Fibroblast of skin of scalp (primary cell): ENCODE measurements at regions not wholly inside any gene's neighbourhood (a gene's known extent, or its start where the extent isn't known, plus 50 kb on each side); places are given as distances from the start of the nearest gene placed in this dataset.

Source experiments
- DNase-seq: peaks from one replicate; pipeline ENCODE4 v3.0.0-alpha.2; 2013

- peak; percentile 49 for DNase-seq
These were observed 1242.2 kb upstream of the MIR17HG start for GRCh38 chr13:90105276-90105675.

GRCh38 chr13:90105849-90106496 is 1241.5 kb upstream of the MIR17HG start:
- DNase-seq: peak; percentile 68

GRCh38 chr13:90107661-90108060 is 1239.8 kb upstream of the MIR17HG start:
- DNase-seq: no peak

GRCh38 chr13:90108547-90108946 is 1238.9 kb upstream of the MIR17HG start:
- peak; percentile 15 for DNase-seq

- no peak for DNase-seq
These were observed 1231.4 kb upstream of the MIR17HG start for GRCh38 chr13:90116121-90116520.

GRCh38 chr13:90118467-90119071 is 1228.9 kb upstream of the MIR17HG start:
- no peak for DNase-seq

- DNase-seq: no peak
These were observed 1227.5 kb upstream of the MIR17HG start for GRCh38 chr13:90120026-90120425.

GRCh38 chr13:90121784-90122183 is 1225.7 kb upstream of the MIR17HG start:
- no peak for DNase-seq

- DNase-seq: no peak
These were observed 1225.0 kb upstream of the MIR17HG start for GRCh38 chr13:90122531-90122930.

GRCh38 chr13:90135558-90135957 is 1211.9 kb upstream of the MIR17HG start:
- no peak for DNase-seq

- no peak for DNase-seq
These were observed 1205.2 kb upstream of the MIR17HG start for GRCh38 chr13:90142251-90142650.

- DNase-seq: no peak
These were observed 1193.1 kb upstream of the MIR17HG start for GRCh38 chr13:90154311-90154960.

GRCh38 chr13:90156390-90156789 is 1191.1 kb upstream of the MIR17HG start:
- no peak for DNase-seq

- DNase-seq: no peak
These were observed 1178.5 kb upstream of the MIR17HG start for GRCh38 chr13:90168953-90169352.

- no peak for DNase-seq
These were observed 1177.3 kb upstream of the MIR17HG start for GRCh38 chr13:90170208-90170607.

- peak; percentile 1 for DNase-seq
These were observed 1175.8 kb upstream of the MIR17HG start for GRCh38 chr13:90171649-90172048.

- DNase-seq: no peak
These were observed 1170.0 kb upstream of the MIR17HG start for GRCh38 chr13:90177512-90177911.

GRCh38 chr13:90184355-90184754 is 1163.1 kb upstream of the MIR17HG start:
- DNase-seq: no peak

GRCh38 chr13:90185734-90186133 is 1161.8 kb upstream of the MIR17HG start:
- DNase-seq: peak; percentile 5

- no peak for DNase-seq
These were observed 1159.8 kb upstream of the MIR17HG start for GRCh38 chr13:90187478-90188350.

- DNase-seq: no peak
These were observed 1159.2 kb upstream of the MIR17HG start for GRCh38 chr13:90188351-90188636.

GRCh38 chr13:90197722-90198121 is 1149.8 kb upstream of the MIR17HG start:
- no peak for DNase-seq

GRCh38 chr13:90201202-90201601 is 1146.3 kb upstream of the MIR17HG start:
- DNase-seq: no peak
